H9 (cell line): ENCODE measurements at regions not wholly inside any gene's neighbourhood (a gene's known extent, or its start where the extent isn't known, plus 50 kb on each side); places are given as distances from the start of the nearest gene placed in this dataset.

Experiments
- DNase-seq: peaks from one replicate; pipeline ENCODE4 v3.0.0-alpha.2; 2017
- H2AFZ ChIP-seq: one replicate; pipeline ENCODE4 v1.6.1; 2013; ENCODE audit warnings: mild to moderate bottlenecking, low read length, control low read depth, moderate library complexity
- H2AK5ac ChIP-seq: 2 replicates; pipeline ENCODE4 v1.6.1; 2013; ENCODE audit warnings: low read length, control low read depth, mixed read lengths; ENCODE audit not compliant: insufficient read length
- H2BK120ac ChIP-seq: one replicate; pipeline ENCODE4 v1.6.1; 2013; ENCODE audit warnings: low read depth, mild to moderate bottlenecking, low read length, control low read depth, inconsistent platforms; ENCODE audit not compliant: poor library complexity, severe bottlenecking
- H2BK12ac ChIP-seq: 2 replicates; pipeline ENCODE4 v1.6.1; 2013; ENCODE audit warnings: low read length, control low read depth, mixed read lengths, low read depth; ENCODE audit not compliant: insufficient read length
- H2BK15ac ChIP-seq: 2 replicates; pipeline ENCODE4 v1.6.1; 2013; ENCODE audit warnings: low read depth, low read length, control low read depth
- H2BK20ac ChIP-seq: one replicate; pipeline ENCODE4 v1.6.1; 2013; ENCODE audit warnings: low read depth, mild to moderate bottlenecking, low read length, control low read depth, inconsistent platforms; ENCODE audit not compliant: poor library complexity, severe bottlenecking
- H2BK5ac ChIP-seq: 2 replicates; pipeline ENCODE4 v1.6.1; 2013; ENCODE audit warnings: low read length, control low read depth, mixed read lengths; ENCODE audit not compliant: insufficient read length
- H3K14ac ChIP-seq: 2 replicates; pipeline ENCODE4 v1.6.1; 2013; ENCODE audit warnings: low read length, control low read depth; ENCODE audit not compliant: insufficient read depth
- H3K18ac ChIP-seq: 2 replicates; pipeline ENCODE4 v1.6.1; 2013; ENCODE audit warnings: low read depth, mild to moderate bottlenecking, mixed read lengths, low read length, control low read depth; ENCODE audit not compliant: insufficient read length
- H3K23ac ChIP-seq: 2 replicates; pipeline ENCODE4 v1.6.1; 2013; ENCODE audit warnings: low read length, control low read depth, mixed read lengths, low read depth; ENCODE audit not compliant: insufficient read length
- H3K23me2 ChIP-seq: 2 replicates; pipeline ENCODE4 v1.6.1; 2013; ENCODE audit warnings: low read depth, mild to moderate bottlenecking, mixed read lengths, low read length, control low read depth; ENCODE audit not compliant: insufficient read length, poor library complexity, severe bottlenecking
- H3K27ac ChIP-seq: 2 replicates; pipeline ENCODE4 v1.5.1; 2013; ENCODE audit warnings: low read length, control low read depth, mixed read lengths, low read depth; ENCODE audit not compliant: insufficient read length
- H3K27me3 ChIP-seq: 2 replicates; pipeline ENCODE4 v1.6.1; 2013; ENCODE audit warnings: low read length, control low read depth, inconsistent platforms; ENCODE audit not compliant: insufficient read depth
- H3K4ac ChIP-seq: 2 replicates; pipeline ENCODE4 v1.6.1; 2013; ENCODE audit warnings: low read depth, mild to moderate bottlenecking, control low read depth, inconsistent platforms, low read length, moderate library complexity
- H3K4me1 ChIP-seq: 2 replicates; pipeline ENCODE4 v1.6.1; 2013; ENCODE audit warnings: low read length, control low read depth, inconsistent platforms; ENCODE audit not compliant: insufficient read depth
- H3K4me2 ChIP-seq: 2 replicates; pipeline ENCODE4 v1.6.1; 2013; ENCODE audit warnings: low read length, control low read depth, mixed read lengths; ENCODE audit not compliant: insufficient read length, insufficient read depth
- H3K56ac ChIP-seq: 2 replicates; pipeline ENCODE4 v1.6.1; 2013; ENCODE audit warnings: low read depth, mild to moderate bottlenecking, mixed read lengths, low read length, control low read depth; ENCODE audit not compliant: insufficient read length
- H3K79me1 ChIP-seq: 2 replicates; pipeline ENCODE4 v1.6.1; 2013; ENCODE audit warnings: low read depth, mild to moderate bottlenecking, moderate library complexity, low read length, control low read depth, inconsistent platforms; ENCODE audit not compliant: insufficient read depth, poor library complexity, severe bottlenecking
- H3K79me2 ChIP-seq: 2 replicates; pipeline ENCODE4 v1.6.1; 2013; ENCODE audit warnings: low read length, control low read depth, inconsistent platforms; ENCODE audit not compliant: insufficient read depth
- H3K9ac ChIP-seq: 2 replicates; pipeline ENCODE4 v1.6.1; 2013; ENCODE audit warnings: low read length, control low read depth, mixed read lengths; ENCODE audit not compliant: insufficient read length; ENCODE audit errors: extremely low read depth
- H3K9me3 ChIP-seq: one replicate; pipeline ENCODE4 v1.6.1; 2013; ENCODE audit warnings: low read depth, low read length, inconsistent platforms; ENCODE audit not compliant: control insufficient read depth
- H3T11ph ChIP-seq: one replicate; pipeline ENCODE4 v1.6.1; 2013; ENCODE audit warnings: mild to moderate bottlenecking, low read length, control low read depth, inconsistent platforms
- H4K20me1 ChIP-seq: one replicate; pipeline ENCODE4 v1.6.1; 2013; ENCODE audit not compliant: control insufficient read depth, insufficient read length, insufficient read depth
- H4K5ac ChIP-seq: 2 replicates; pipeline ENCODE4 v1.6.1; 2013; ENCODE audit warnings: low read depth, mild to moderate bottlenecking, mixed read lengths, low read length, control low read depth; ENCODE audit not compliant: insufficient read length
- H4K8ac ChIP-seq: replicated peaks from 2 replicates; pipeline ENCODE4 v1.6.1; 2013; ENCODE audit warnings: low read length, control low read depth, mixed read lengths, low read depth; ENCODE audit not compliant: insufficient read length
- H4K91ac ChIP-seq: 2 replicates; pipeline ENCODE4 v1.6.1; 2013; ENCODE audit warnings: low read depth, mild to moderate bottlenecking, moderate library complexity, mixed read lengths, low read length, control low read depth; ENCODE audit not compliant: insufficient read length
- H3K27ac Mint-ChIP-seq, 3 experiments: 2 replicates in 2 of 3; 3 replicates in 1 of 3; pipeline ENCODE4 v1.8.0; 2020 to 2021; ENCODE audit warnings: mixed read lengths in 3 of 3, mild to moderate bottlenecking in 1 of 3, moderate library complexity in 1 of 3
- H3K27me3 Mint-ChIP-seq: 2 replicates; pipeline ENCODE4 v1.8.0; 2021; ENCODE audit warnings: low read depth, mild to moderate bottlenecking, moderate library complexity, mixed read lengths
- H3K36me3 Mint-ChIP-seq, 3 experiments: 2 replicates in 2 of 3; 3 replicates in 1 of 3; pipeline ENCODE4 v1.8.0; 2020 to 2021; ENCODE audit warnings: low read depth in 3 of 3, mixed read lengths in 3 of 3; ENCODE audit not compliant: insufficient read depth in 1 of 3
- H3K4me1 Mint-ChIP-seq, 2 experiments: 2 replicates each; pipeline ENCODE4 v1.8.0; 2020; ENCODE audit warnings: mixed read lengths in 2 of 2
- H3K4me3 Mint-ChIP-seq, 2 experiments: 2 replicates in 1 of 2; 3 replicates in 1 of 2; pipeline ENCODE4 v1.8.0; 2020 to 2021; ENCODE audit warnings: mild to moderate bottlenecking in 2 of 2, mixed read lengths in 2 of 2, moderate library complexity in 1 of 2
- H3K9me3 Mint-ChIP-seq, 2 experiments: 2 replicates in 1 of 2; 3 replicates in 1 of 2; pipeline ENCODE4 v1.8.0; 2020; ENCODE audit warnings: mild to moderate bottlenecking in 2 of 2, mixed read lengths in 2 of 2, moderate library complexity in 1 of 2
- WGBS: extraction: QIAGEN DNeasy Blood & Tissue Kit; methylation state at CpG from one replicate; pipeline ENCODE4 v1.1.7; 2013; ENCODE audit warnings: missing lambda C conversion rate, low lambda C conversion rate, mixed read lengths; ENCODE audit not compliant: insufficient read length; ENCODE audit errors: extremely low coverage; 5-methylcytosine and 5-hydroxymethylcytosine counted together
- TF ChIP-seq, protein P1 (sequence below): fragments of 200-600 bp; sonication (generic); conservative IDR thresholded peaks from 3 replicates; pipeline ENCODE4 v1.8.0; 2021; ENCODE audit warnings: antibody characterized with exemption, mild to moderate bottlenecking

DNA sequence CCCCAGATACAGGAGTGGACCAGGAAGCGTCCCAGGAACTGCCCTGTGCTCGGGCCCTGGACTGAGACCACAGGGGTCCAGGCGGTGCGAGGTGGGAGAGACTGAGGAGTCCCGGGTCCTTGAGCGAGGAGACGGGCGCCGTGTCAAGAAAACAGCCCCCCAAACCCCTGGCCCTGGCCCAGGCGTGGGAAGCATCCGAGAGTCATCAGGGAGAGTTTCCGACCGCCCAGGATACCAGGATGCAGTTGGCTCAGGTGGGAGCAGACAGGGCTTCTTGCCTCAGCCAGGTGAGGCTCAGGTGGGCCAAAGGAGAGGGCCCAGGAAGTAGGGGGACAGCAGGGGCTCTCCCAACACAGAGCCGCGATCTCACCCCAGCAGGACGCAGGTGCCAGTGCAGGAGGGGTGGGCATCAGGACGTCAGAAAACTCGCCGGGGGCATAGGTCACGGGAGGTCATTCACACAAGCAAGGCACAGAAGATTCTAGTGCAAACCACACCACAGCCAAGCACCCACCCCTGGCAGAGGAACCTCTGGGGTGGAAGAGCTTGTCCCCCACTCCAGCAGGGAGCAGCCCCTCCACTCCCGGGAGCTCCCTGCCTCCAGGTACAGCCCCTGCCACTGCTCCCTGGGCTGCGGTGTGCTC is 102.5 kb upstream of the EIF5 start:
- DNase-seq = no peak
- Histone ChIP-seq H3K27ac (no peak overlapping the region), H3K79me1 (no peaks in the 10 kb centered on the region), H3K18ac (no peak overlapping the region), H3K9ac (no peak overlapping the region), H4K20me1 (no peaks in the 10 kb centered on the region), H3K9me3 (no peaks in the 10 kb centered on the region), H3K23me2 (no peaks in the 10 kb centered on the region), H3K27me3 (no peaks in the 10 kb centered on the region), H3K4me2 (no peak overlapping the region), H4K8ac (no peak overlapping the region), H2BK5ac (no peak overlapping the region), H2AK5ac (no peak overlapping the region), H3K79me2 (no peaks in the 10 kb centered on the region), H2BK120ac (no peak overlapping the region), H3K4me1 (no peaks in the 10 kb centered on the region), H2BK20ac (no peak overlapping the region), H4K91ac (no peak overlapping the region), H3K14ac (no peak overlapping the region; the same call in 1 of the 2 replicates), H3K4ac (no peak overlapping the region), H4K5ac (no peak overlapping the region), H3T11ph (no peak overlapping the region), H2BK15ac (no peak overlapping the region), H3K23ac (no peak overlapping the region), H2BK12ac (no peak overlapping the region), H3K56ac (no peak overlapping the region), H2AFZ (no peak overlapping the region)
- H3K36me3 Mint-ChIP-seq = no peaks in the 10 kb centered on the region
- no CpG with 5 or more reads among the region's 22 CpGs for WGBS
- H3K27ac Mint-ChIP-seq = no peak overlapping the region
- H3K9me3 Mint-ChIP-seq = no peaks in the 10 kb centered on the region; a peak in 2 of 5 replicates
- peaks cover 6% of the 10 kb centered on the region for H3K27me3 Mint-ChIP-seq
- TF ChIP-seq, protein P1, sequence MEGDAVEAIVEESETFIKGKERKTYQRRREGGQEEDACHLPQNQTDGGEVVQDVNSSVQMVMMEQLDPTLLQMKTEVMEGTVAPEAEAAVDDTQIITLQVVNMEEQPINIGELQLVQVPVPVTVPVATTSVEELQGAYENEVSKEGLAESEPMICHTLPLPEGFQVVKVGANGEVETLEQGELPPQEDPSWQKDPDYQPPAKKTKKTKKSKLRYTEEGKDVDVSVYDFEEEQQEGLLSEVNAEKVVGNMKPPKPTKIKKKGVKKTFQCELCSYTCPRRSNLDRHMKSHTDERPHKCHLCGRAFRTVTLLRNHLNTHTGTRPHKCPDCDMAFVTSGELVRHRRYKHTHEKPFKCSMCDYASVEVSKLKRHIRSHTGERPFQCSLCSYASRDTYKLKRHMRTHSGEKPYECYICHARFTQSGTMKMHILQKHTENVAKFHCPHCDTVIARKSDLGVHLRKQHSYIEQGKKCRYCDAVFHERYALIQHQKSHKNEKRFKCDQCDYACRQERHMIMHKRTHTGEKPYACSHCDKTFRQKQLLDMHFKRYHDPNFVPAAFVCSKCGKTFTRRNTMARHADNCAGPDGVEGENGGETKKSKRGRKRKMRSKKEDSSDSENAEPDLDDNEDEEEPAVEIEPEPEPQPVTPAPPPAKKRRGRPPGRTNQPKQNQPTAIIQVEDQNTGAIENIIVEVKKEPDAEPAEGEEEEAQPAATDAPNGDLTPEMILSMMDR = no peak
- H3K4me3 Mint-ChIP-seq = no peak overlapping the region; a peak in 1 of 5 replicates
- peaks cover 13 to 16% of the 10 kb centered on the region in 2 experiments for H3K4me1 Mint-ChIP-seq
